Neural crest cell (in vitro differentiated cells): ENCODE measurements at regions not wholly inside any gene's neighbourhood (a gene's known extent, or its start where the extent isn't known, plus 50 kb on each side); places are given as distances from the start of the nearest gene placed in this dataset.
A peak's percentile ranks its signal among the peaks of the same experiment; 100 is the strongest.

Source experiments
- DNase-seq: peaks from one replicate; pipeline ENCODE4 v3.0.0; 2021; ENCODE audit warnings: low read depth, mixed read lengths, low spot score
- H3K27ac Mint-ChIP-seq: one replicate; pipeline ENCODE4 v1.8.0; 2021; ENCODE audit warnings: mild to moderate bottlenecking, mixed read lengths; ENCODE audit not compliant: unreplicated experiment
- H3K27me3 Mint-ChIP-seq: 2 replicates; pipeline ENCODE4 v1.8.0; 2021; ENCODE audit warnings: low read depth, mild to moderate bottlenecking, mixed read lengths
- H3K36me3 Mint-ChIP-seq: 2 replicates; pipeline ENCODE4 v1.8.0; 2021; ENCODE audit warnings: low read depth, mild to moderate bottlenecking, mixed read lengths
- H3K4me1 Mint-ChIP-seq: 2 replicates; pipeline ENCODE4 v1.8.0; 2021; ENCODE audit warnings: mixed read lengths
- H3K4me3 Mint-ChIP-seq: one replicate; pipeline ENCODE4 v1.8.0; 2021; ENCODE audit warnings: mild to moderate bottlenecking, mixed read lengths
- H3K9me3 Mint-ChIP-seq: 2 replicates; pipeline ENCODE4 v1.8.0; 2021; ENCODE audit warnings: mixed read lengths
- CTCF ChIP-seq: fragments of 200-600 bp; sonication (generic); conservative IDR thresholded peaks from 2 replicates; pipeline ENCODE4 v1.5.0; 2021; ENCODE audit warnings: antibody characterized with exemption, mild to moderate bottlenecking

- no peaks in the 10 kb centered on the region for H3K27me3 Mint-ChIP-seq
- no peak overlapping the region for H3K4me3 Mint-ChIP-seq
- no peak for TF ChIP-seq CTCF
- peak overlapping the region; percentile 5 for H3K27ac Mint-ChIP-seq
- H3K36me3 Mint-ChIP-seq, result no peaks in the 10 kb centered on the region
- DNase-seq, result no peak
- peaks cover 6% of the 10 kb centered on the region for H3K9me3 Mint-ChIP-seq
- H3K4me1 Mint-ChIP-seq, result peaks cover 5% of the 10 kb centered on the region
Observed at GRCh38 chr3:152785051-152785450, 49.9 kb upstream of the P2RY1 start.
